H1 (cell line): ENCODE measurements at regions not wholly inside any gene's neighbourhood (a gene's known extent, or its start where the extent isn't known, plus 50 kb on each side); places are given as distances from the start of the nearest gene placed in this dataset.

Experiments used
- BRCA1 ChIP-seq: IDR thresholded peaks from 2 replicates; pipeline ENCODE4 v1.6.1; 2012; ENCODE audit warnings: low read depth, low read length, improper control_type of control experiment
- CBX8 ChIP-seq: fragments of 300-800, 300-1000 bp; sonication (generic); IDR thresholded peaks from 2 replicates; pipeline ENCODE4 v1.7.1; 2016; ENCODE audit warnings: low read depth, low read length, borderline replicate concordance
- CHD2 ChIP-seq: IDR thresholded peaks from 2 replicates; pipeline ENCODE4 v1.6.1; 2012; ENCODE audit warnings: low read length, improper control_type of control experiment
- MAFK ChIP-seq: IDR thresholded peaks from 2 replicates; pipeline ENCODE4 v1.6.1; 2012; ENCODE audit warnings: low read depth, mild to moderate bottlenecking, improper control_type of control experiment, low read length
- POU5F1 ChIP-seq: IDR thresholded peaks from 2 replicates; pipeline ENCODE4 v1.6.1; 2011; ENCODE audit warnings: low read depth, mild to moderate bottlenecking, low read length, moderate library complexity
- SUZ12 ChIP-seq: fragments of 200-600 bp; sonication (generic); IDR thresholded peaks from 2 replicates; pipeline ENCODE4 v1.6.1; 2012; ENCODE audit warnings: mild to moderate bottlenecking, inconsistent platforms, low read length, moderate library complexity, mixed read lengths
- TF ChIP-seq, protein P1 (sequence below): IDR thresholded peaks from 2 replicates; pipeline ENCODE4 v1.6.1; 2012; ENCODE audit warnings: inconsistent platforms

DNA sequence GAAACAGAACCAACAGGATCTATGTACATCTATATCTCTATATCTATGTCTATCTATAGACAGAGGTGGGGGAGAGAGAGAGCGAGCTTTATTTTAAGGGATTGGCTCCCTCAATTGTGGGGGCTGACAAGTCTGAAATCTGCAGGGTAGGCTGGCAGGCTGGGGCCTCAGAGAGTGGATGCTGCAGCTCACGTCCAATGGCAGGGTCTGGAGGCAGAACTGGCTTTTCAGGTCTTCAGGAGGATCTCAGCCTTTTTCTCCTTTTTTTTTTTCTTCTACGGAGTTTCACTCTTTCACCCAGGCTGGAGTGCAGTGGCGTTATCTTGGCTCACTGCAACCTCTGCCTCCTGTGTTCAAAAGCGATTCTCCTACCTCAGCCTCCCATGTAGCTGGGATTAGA lies 77.2 kb downstream of the ARL4C start (continued):
- TF ChIP-seq, protein P1, sequence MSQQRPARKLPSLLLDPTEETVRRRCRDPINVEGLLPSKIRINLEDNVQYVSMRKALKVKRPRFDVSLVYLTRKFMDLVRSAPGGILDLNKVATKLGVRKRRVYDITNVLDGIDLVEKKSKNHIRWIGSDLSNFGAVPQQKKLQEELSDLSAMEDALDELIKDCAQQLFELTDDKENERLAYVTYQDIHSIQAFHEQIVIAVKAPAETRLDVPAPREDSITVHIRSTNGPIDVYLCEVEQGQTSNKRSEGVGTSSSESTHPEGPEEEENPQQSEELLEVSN, result no peak
- TF ChIP-seq SUZ12 (no peak), BRCA1 (no peak), CHD2 (no peak), POU5F1 (no peak), CBX8 (no peak), MAFK (no peak)
